Kasumi-1 (cell line): ENCODE measurements at regions not wholly inside any gene's neighbourhood (a gene's known extent, or its start where the extent isn't known, plus 50 kb on each side); places are given as distances from the start of the nearest gene placed in this dataset.
A peak's percentile ranks its signal among the peaks of the same experiment; 100 is the strongest.

Experiments
- DNase-seq, 2 experiments: peaks; one replicate each; lab custom pipeline; 2025; lab: John Stamatoyannopoulos, UW

DNA sequence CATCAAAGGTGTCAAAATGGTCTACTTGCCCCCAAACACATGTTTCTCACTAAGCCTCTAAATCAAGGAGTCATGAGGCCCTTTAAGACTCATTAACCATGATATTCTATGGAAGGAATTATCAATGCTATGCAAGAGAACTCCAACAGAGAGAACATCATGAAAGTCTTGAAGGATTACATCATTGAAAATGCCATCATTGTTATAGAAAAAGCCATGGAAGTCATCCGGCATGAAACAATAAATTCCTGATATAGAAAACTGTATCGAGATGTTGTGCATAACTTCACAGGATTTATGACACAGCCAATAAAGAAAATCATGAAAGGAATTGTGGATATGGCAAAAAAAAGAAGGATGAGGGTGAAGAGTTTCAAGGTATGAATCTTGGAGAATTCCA, 1363.6 kb upstream of the CDH2 start:
- DNase-seq, result no peak

DNA sequence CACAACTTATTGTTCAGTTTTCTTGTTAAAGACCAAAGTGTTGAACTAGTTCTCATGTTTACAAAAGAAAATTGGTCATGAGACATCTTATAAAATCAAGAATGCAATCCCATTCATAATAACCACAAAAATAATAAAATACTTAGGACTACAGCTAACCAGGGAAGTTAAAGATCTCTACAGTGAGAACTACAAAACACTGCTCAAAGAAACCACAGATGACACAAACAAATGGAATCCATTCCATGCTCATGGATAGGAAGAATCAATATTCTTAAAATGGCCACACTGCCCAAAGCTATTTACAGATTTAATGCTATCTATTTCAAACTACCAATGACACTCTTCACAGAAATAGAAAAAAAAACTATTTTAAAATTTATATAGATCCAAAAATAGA, 1354.8 kb upstream of the CDH2 start:
- DNase-seq, result no peak

DNA sequence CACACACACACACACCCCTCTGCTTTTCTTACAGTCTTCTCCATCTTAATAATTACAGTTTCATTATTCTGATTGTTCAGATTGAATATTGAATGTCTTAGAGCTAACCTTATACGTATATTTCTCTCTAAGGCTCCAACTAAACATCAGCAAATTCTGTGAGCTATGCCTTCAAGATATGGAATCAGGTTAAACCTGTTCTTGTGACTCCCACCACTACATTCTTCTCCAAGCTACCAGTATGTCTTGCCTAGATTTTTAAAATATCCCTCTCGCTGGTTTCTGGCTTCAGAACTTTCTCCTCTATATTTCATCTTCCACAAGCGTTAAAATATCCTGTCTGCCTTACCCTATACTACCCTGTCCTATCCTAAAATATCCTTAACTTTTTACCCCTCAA, 1346.4 kb upstream of the CDH2 start:
- no peak for DNase-seq

DNA sequence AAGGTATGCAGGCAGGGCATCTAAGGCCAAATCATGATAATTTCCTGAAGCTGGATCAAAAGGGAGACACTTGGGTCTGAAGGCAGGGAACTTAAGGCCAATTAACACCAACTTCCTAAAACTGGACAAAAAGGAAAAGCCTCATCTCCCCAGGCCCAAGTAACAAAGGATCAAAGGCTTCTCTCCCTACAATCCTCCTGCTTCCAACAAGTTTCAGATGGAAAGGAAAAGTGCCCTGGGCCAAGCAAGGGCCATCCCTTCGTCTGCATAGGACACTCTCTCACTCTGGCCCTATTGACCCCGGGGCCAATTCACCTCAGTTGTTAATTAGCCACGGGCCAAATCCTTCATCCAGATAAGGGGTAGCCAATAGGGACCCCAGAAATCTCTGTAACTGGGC, 1335.8 kb upstream of the CDH2 start:
- no peak for DNase-seq

DNA sequence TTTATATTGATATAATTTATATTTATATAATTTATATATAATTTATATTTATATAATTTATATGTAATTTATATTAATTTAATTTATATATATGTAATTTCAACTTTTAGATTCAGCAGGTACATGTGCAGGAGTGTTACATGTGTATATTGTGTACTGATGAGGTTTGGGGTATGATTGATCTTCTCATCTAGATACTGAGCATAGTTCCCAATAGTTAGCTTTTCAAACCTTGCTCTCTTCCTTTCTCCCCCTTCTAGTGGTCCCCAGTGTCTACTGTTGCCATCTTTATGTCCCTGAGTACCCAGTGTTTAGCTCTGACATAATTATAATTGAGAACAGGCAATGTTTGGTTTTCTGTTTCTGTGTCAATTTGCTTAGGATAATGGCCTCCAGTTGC, 1335.3 kb upstream of the CDH2 start:
- peak in 1 of 2 experiments; percentile 26 for DNase-seq

DNA sequence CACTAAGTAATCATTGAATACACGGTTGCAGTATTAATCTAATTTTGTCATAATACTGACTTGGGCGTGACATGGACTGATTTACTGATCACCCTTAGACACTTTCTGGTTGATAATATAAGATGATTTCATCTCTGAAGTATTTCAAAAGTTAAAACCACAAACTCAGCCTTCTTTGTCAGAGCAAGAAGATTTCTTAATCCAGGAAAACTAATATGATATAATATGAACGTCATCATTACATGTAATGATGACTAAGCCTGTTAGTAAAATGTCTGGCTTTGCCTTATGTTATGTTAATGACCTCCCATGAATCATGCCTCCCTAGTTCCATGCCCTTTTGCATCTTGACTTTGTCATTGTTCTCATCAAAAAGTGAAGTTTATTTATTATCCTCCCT, 1325.0 kb upstream of the CDH2 start:
- no peak for DNase-seq

DNA sequence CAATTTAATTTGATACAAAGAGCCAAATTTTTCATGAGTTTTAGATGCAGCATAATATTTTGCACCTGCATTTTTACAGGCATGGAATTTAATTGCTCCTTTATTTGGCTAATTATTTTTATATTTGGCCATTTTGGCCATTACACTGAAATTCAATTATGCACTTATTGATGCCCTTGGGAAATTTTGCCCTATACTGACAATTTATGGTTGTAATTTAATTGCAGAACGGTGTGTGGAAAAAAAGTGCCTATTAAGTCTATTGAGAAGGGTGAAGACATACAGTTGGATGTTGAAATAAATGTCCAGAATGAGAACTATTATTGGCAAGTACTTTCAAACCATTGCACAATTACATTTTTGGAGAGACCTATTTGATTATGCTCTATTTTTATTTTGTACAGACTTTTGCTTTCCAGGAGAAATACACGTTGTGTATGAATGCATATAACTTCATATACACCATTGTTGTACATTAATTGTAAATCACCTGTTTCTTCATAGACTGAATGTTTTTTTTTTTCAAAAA, 1319.3 kb upstream of the CDH2 start:
- no peak for DNase-seq

DNA sequence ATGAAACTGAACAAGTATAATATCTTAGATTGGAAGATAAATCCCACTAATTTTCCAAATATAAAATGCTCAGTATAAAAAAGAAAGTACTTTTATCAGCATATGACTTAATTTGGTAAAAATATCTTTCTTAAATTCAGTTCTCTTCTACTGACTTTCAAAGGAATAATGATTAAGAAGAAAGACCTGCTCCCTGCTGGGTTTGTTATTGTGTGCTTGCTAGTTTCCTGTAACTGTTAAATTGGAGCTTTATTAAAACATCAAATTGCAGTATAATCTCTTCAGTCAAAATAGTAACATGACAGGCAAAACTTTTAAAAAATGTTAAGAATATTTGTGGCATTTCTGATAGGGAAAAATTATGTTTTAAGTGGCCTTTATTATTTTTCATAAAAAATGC, 1317.4 kb upstream of the CDH2 start:
- DNase-seq, result no peak

DNA sequence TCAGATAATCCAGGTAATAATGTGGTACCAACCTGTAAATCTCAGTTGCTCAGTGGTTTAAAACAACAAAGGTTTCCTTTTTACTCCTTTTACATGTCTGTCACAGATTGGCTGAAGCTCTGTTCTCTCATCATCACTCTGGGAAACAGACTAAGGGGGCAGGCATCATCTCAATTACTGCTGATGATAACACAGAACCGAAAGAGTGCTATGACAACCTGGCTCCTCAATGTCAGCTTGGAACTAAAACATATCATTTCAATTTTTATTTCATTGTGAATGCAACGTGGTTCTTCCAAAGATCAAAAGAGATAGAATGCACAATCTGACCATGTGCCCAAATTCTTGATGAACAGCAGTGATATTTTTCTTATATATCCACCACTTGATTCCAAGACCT, 1315.0 kb upstream of the CDH2 start:
- DNase-seq, result no peak

DNA sequence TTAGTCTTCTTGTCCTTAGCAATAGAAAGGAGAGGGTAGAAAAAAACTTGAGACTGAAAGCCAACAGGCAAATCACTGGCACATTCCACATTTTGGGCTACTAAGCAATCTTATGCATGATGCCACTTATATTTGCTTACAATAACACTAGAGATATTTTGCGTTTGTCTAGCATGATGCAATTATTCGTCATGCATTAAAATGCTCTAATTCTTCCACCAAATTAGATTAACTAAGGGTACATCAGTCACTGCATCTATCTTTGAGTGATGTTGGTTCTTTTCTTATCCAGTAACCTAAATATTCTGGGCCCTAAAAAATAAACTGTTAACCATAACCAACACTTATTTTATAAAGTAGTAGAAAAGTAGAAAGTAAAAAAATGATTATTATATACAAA, 1311.7 kb upstream of the CDH2 start:
- no peak for DNase-seq

DNA sequence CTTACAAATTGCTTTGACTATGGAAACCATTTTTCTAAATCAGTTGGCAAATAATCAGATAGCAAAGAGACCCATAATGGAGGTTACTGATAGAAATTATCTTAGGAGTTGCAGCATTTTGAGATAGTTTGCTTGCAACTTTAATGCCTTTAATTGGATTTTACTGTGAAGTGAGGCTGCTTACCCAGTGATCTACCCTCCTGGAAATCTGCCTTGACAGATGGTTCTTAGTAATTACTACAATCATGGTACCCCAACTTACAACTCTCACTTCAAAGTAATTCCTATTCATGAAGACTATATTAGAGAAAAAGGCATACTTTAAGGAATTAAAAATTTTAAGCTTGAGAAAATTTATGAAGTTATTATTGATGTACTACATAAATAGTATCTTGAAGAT, 1288.6 kb upstream of the CDH2 start:
- DNase-seq, result no peak

DNA sequence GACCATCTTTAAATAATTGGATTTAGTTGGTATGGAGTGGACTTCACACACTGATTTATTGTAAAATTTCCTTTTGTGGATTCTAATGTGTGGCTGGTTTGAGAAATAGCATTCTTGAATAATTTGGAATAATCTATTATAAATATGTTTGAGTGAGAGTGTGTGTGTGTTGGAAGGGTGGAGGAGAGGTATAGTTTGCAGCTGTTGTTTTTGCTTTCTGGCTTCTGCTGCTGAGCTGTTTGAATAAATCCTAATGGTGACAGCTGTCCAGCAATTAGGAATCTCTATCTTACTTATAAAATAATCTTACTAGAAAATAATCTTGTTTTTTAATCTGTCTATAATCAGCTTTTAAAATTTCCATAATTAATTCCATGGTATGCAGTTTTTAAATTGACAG, 1283.0 kb upstream of the CDH2 start:
- no peak for DNase-seq

DNA sequence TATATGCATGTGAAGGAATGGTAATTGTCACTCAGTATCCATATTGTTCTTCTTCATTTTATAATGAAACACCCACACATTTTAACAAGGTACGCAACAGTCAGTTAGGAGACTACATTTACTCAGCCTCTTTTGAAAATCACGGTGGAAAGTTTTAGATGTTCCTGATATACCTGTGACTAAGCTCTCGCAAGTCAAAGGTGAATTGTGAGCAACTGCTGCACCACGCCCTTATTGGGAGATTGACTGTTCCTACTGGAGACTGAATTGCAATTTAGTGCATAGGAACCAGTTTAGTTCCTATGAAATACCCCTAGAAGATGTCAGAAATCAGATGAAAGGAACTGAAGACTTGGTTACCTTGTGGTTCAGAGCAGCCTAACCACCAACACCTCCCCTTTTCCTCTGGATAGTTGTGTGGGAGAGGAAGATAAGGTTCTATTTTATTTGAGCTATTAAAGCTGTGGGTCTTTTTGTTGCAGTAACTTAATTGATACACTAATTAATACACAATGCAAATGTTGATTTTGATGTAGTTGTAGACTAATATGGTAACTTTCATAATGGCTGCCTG, 1280.5 kb upstream of the CDH2 start:
- no peak for DNase-seq

DNA sequence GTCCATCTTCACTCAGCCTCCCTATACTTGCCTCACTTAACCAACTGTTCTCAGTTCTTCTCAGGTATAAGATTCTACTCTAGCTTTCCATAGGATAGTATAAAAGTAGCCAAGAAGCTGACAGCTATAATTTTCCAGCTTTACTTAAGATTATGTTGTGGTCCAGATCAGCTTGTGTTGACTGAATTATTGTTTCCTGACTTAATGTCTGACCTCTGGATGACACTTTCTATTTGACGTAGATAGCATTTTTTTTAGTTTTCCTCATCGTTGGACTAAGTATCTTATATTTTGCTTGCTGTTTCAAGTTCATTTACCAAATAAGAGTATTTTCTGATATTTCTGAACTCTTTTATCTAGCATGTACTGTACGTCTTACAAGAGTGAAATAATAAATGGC, 1272.5 kb upstream of the CDH2 start:
- no peak for DNase-seq

DNA sequence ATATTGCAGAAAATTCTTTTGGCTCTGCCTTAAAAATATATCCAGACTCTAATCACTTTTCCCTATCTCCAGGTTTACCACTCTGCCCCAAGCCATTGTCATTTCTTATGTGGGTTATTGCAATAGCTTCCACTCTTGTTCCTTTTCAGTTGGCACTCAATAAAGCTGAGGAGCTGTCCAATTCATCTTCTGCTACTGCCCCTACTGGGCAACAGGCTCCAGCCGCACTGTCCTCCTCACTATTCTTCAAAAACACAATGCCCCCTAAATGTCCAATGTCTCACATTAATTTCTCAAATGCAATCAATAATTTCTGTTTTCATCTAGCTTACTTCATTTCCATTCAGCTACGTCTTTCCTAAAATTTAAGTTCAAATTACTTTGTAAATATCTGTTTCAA, 1262.5 kb upstream of the CDH2 start:
- DNase-seq, result no peak

DNA sequence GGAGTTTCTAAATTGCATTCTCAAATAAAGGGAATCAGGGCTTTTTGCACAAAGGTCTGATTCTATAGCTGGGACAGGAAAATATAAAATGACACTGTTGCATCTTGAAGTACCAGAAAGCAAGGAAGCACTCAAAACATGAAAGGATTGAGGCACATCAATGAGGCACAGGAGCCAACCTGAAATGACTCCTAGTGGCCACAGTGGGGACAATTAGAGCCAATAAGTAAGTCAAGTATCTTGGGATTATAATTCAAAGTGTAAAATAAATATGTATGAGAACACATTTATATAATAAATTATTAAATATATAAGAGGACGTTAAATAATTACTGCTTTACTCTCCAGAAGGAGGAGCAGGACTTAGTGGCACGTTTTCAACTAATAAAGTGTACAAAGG, 1259.5 kb upstream of the CDH2 start:
- no peak for DNase-seq

DNA sequence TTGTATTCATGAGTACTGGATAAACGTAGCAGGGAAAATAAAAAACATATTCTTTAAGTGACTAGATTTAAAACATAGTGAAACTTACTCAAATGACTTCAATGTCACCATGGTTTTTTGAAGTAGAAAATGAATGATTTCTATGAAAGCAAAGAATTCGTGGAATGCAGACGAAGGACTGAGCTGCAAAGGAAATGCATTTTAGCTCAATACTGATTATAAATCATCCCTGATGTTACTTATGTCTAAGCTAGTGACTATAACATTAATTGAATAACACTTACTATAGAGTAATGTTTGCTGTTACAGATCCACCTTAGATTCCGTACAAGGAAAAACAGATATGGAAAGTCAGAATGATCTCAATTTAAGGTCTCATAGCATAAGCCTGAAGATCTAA, 1257.7 kb upstream of the CDH2 start:
- no peak for DNase-seq

DNA sequence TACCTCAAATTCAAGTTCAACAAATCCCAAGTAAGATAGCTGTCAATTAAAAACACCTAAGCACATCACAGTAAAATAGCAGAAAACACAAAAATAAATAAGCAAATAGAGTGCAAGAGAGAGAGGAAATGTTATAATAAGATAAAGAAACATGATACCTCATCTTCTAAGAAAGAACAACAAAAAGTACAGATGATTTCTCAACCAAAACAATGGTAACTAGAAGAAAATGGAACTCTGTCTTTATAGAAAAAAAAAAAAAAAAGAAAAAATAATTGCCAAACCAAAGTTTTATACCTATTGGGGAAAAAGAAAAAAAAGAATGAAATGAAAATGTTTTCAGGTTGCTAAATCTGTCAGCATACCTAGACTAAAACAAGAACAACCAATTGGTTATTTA, 1253.5 kb upstream of the CDH2 start:
- DNase-seq, result peak; percentile 2 to 18

DNA sequence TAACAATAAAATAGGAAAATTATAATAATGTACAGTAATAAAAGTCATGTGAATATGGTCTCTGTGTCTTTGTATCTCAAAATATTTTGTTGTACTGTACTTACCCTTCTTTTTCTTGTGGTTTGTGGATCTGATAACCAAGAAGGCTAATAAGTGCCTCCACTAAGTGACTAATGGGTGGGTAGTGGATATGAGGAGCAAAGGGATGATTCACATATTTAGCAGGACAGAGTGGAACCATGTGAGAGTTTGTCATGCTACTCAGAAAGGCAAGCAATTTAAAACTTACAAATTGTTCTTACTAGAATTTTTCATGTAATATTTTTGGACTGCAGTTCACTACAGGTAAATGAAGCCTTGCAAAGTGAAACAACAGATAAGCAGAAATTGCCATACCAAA, 1241.2 kb upstream of the CDH2 start:
- no peak for DNase-seq

DNA sequence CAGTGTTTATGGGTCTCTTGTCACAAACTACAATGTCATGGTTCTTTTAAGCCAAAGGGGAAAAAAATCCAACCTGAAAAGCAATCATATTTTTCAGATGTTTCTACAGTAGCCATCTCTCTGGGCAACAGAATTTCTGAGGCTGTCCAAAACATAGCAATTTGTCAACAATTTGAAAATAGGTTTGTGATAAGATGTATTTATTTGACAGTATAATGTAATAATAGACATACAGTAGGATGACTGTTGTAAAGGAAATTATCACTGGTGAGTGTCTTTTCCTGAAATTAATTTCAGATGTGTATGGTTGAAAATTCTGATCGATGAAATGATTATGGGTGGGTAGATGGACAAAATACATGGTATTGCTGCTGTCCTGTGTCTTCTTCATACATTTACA, 1230.1 kb upstream of the CDH2 start:
- DNase-seq, result no peak

DNA sequence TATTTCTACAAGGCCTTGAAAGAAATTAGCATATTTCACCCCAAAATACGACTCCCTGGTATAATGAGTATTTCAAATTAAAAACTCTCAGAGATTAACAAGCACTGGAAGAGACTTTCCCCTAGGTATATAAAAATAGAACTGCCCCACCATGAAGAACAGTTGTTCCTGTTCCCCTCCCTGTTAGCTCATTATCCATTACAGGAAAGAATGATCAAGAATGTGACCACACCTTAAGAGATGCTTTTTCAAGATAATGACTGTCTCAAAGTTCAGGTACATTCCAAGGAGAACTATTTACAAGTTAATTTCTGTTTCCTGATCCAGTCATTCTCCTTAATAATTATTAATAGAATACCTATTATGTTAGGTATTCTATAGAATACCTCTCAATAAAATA, 1220.6 kb upstream of the CDH2 start:
- DNase-seq, result no peak

DNA sequence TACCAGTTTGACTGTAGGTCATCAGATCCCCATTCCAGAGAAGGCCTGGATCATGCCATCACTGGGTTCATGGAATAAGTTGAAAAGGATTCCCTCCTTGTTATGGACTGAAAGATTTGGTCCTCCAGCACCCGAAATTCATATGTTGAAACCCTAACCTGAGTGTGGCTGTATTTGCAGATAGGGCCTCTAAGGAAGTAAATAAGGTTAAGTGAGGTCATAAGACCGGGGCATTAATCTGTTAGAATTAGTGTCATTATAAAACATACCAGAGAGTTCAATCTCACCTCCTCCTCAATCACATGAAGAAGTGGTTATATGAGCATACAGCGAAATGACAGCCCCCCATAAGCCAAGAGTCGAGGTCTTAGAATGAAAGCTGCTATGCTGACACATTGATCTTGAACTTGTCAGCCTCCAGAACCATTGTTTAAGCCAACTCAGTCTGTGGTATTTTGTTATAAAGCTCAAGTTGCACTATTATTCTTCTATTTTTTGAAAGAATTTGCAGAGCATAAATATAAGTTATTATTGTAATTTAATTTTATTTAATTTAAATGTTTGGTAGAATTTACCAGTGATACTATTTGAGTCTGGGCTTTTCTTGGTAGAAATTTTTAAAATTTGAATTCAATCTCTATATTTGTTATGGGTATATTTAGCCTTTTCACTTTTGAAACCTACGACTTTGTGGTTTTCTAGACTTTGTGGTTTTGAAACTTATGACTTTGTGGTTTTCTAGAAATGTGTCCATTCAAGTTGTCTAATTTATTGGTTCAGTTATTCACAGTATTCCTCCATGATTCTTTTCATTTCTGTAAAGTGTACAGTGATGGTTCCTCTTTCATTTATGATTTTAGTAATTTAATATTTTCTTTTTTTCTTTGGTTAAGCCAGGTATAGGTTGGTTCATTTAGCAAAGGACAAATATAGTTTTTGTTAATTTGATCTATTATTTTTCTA, 1206.7 kb upstream of the CDH2 start:
- no peak for DNase-seq

DNA sequence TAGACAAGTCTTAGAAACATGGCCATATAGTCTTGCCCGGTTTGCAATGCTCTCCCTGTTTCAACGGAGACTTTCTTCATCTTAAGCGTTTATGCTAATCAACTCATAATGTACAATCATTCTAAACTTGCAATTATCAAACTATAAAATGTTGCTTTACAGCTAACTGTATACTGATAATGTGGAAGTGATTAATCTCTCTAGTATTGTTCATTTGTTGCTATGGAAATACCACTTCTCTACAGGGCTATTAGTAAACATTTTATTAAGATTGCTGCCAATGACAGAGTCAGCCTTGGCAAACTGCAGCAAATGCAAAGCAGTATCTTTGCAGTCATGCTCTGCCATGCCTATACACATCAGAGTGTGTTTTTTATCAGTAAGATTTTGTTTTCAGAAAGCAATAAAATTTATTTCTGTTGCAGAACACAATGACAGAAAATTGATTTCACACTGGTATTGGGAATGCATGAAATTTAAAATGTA, 1201.8 kb upstream of the CDH2 start:
- DNase-seq, result no peak
